Skeletal muscle cell (primary cell): ENCODE measurements at regions not wholly inside any gene's neighbourhood (a gene's known extent, or its start where the extent isn't known, plus 50 kb on each side); places are given as distances from the start of the nearest gene placed in this dataset.

Experiments used
- DNase-seq: peaks from one replicate; pipeline ENCODE4 v3.0.0-alpha.2; 2010; ENCODE audit warnings: low read depth
- H3K4me3 ChIP-seq: 2 replicates; pipeline ENCODE4 v1.5.1; 2011; ENCODE audit warnings: low read depth, mild to moderate bottlenecking, control low read depth, low read length, moderate library complexity

DNA sequence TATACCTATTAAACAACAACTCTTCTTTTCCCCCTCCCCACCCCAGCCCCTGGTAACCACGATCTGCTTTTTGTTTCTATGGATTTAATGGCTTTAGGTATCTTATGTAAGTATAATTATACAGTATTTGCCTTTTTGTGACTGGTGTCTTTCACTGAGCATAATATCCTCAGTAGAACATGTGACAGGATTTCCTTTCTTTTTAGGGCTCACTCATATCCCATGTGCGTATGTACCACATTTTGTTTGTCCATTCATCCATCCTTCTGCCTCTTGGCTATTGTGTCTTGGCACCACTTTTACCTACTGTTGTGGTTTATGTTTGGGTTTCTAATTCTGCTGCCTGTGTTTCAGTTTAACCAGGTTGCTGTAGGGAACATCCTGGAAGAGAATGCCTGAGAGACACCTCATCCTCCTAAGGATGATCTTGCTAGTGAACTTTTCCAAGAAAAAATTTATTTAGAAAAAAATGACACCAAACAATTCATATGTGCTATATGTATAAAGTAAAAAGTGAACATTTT lies 77.6 kb upstream of the SESN3 start:
- no peak for DNase-seq
- H3K4me3 ChIP-seq, result no peak overlapping the region

DNA sequence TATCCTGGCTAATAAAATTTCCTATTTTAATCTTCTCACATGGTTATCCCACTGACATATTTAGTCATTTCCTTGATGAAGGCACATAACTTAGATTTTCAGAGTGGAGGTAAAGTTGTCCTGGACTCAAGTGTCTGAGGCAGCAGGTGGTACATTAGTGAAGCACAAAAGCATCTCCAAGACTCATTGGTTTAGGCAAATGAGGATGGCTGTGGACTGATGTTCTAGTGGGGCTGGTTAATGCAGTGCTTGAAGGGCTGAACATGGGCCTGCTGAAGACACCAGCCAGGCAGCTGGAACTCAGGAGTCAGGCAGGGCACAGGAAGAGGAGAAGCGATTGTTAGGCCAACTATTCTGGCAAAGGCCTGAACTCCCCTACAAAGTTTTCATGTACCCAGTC lies 76.3 kb upstream of the SESN3 start:
- no peak overlapping the region for H3K4me3 ChIP-seq
- no peak for DNase-seq

DNA sequence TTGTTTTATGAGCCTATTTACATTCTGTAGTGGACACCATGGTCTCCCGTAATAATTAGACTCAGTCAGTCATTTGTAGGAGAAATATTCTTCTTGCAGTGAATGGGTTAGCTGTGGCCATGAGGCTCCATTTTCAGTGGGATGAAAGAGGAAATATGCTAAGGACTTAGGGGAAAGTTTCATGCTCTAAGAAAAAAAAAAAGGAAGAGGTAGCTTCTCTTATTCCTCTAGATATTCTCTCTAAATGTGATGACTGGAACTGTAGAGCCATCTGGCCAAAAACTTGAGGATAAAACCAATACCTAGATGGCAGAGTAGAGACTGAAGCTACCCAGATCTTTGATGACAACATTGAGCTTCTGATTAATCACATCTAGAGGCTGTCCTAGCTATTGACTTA lies 75.8 kb upstream of the SESN3 start:
- no peak for DNase-seq

DNA sequence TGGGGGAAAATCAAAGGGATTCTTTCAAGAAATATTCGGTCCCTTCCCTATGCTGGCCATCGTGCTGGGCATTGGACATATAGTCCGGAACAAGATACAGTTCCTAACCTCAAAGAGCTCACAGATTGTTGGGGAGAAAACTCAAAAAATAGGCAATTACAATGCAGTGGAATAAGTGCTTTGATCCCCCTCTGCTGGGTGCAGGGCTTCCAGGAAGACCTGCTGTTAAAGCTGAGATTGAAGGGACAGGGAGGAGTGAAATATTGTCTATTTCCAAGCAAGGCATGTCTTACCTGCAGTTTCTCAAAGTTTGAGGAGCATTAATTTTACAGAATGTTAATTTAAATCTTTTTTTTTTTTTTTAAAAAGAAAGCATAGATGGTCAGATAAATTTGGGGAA lies 75.1 kb upstream of the SESN3 start:
- no peak for DNase-seq
- H3K4me3 ChIP-seq, result no peak overlapping the region

More for the DNA sequence above, 75.8 kb upstream of the SESN3 start:
- no peak overlapping the region for H3K4me3 ChIP-seq

DNA sequence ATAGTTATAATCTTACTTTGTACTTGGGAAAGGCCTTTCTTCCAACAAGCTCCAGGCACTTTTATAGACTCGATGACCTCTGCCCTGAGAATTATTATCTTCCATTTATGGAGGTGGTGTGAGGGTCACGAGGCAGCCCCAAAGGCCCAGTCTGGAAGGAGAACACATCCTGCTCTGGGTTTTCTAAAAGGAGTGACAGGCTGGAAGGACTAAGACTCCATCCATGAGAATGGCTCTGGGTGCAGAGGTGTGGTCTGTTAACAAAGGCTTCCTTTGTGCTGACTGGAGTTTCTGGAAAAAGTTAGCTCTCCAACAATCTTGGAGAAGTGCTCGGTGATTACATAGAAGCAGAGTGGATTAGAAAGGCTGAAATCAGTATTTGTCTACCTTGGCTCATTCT lies 74.7 kb upstream of the SESN3 start:
- H3K4me3 ChIP-seq, result no peak overlapping the region
- no peak for DNase-seq

DNA sequence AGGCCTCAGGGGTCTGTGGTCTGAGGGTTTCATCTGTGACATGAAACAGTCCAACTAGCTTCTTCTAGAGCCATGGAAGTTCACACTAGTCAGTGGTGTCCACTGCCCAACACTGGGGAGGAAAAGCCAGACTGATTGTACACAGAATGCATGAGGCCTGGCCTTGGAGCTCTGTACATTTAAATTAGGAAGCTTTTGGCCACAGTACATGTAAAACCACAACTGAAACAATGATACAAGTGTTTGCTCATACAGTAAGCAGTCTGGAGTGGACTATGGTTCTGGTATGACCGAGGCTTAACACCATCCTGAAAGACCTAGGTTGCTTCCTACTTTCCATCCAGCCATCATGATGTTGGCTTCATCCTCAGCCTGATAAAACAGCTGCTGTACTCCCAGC lies 73.8 kb upstream of the SESN3 start:
- H3K4me3 ChIP-seq, result no peak overlapping the region
- DNase-seq, result no peak

DNA sequence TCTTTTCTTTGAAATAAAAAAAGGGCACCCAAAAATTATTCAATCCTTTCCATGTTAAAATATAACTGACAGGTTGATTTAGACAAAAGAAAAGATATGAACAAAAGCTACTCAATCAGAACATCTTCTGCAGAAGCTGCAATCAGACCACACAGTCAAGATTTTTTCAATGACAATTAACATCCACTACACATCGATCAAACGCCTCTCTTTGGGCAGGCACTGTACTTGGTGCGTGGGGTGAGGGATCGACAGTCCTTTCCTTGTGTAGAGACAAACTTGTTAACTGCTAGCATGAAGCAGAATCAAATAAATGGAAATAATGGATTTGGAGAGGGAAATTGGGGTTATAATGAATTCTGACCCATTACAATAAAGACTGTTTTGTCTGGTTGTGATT lies 71.2 kb upstream of the SESN3 start:
- H3K4me3 ChIP-seq, result no peak overlapping the region
- DNase-seq, result no peak

DNA sequence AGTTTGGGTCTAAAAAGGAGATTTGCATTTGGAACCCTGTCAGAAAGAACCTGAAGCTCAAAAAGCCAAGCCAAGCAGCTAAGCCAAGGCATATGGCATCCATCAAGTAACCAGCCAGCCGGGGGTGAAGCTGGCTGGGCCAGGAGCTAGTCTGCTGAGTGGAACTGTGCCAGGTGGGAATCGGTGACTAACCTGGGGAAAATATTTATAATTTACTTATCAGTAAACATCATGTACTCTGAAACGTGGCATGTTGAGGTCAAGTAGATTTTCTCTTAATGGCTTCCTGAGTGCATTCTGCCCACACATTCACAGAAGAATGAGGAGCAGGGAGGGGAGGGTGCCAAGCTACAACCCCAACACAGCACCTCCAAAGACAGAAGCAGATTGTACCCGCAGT lies 70.5 kb upstream of the SESN3 start:
- DNase-seq, result no peak
- H3K4me3 ChIP-seq, result no peak overlapping the region

DNA sequence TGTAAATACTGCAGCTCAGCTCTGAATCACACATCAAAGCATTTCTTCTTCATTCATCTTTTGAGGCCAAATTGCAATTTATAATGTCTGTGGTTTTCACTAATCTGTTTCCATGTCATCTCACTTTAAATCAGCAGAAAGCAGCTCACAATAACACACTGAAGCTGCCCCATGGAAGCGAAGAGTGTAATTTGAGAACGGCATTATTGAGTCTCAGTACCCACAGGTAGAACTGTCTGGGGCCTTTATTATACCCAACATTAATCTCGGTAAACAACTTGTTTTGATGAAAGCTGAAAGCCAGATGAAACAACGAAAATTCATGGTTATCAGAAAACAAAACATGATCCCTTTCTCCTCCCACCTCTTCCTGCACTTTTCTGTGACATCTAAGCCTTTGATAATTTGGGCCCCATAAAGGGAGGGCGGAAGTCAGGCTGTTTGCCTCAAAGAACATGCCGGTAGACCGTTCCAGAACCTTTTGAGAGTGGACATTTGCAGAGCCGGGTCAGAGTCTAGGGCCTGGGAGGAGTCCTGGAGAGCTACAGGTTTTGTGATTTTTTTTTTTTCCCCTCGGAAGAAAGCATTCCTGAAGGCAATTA lies 68.2 kb upstream of the SESN3 start:
- H3K4me3 ChIP-seq, result no peak overlapping the region
- no peak for DNase-seq

DNA sequence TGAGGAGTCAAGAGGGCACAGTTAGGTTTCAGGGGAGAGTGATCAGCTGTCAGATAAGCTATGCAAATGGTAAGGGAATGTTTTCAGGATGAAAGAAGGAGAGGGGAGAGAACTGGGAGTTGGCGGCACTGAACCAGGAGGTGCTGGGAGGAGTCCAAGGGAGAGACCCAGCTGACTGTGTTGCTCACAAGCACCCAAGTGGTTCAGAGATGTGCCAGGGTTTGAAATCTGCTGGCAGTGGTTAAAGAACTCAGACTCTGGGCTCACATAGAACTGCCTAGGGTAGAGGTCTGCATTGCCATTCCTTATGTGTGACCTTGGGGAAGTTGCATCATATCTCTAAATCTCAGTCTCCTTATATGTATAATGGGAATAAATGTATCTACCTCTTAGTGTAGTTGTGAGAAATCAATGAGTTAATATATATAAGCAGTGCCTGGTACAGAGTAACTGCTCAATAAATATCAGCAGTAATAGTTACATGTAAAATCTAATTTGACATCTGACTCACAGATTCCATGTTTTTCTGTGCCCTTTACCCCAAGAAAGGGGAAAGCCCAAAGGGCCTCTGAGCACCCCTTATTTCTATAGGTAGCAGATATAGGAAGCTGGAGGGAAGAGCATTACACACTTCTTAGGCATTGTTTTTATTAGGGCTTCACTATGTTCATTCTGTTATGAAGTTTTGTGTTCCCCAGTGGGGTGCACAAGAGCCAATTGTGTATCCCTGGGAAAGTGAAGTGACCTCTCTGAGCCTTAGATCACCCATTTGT lies 66.9 kb upstream of the SESN3 start:
- H3K4me3 ChIP-seq, result no peak overlapping the region
- no peak for DNase-seq

DNA sequence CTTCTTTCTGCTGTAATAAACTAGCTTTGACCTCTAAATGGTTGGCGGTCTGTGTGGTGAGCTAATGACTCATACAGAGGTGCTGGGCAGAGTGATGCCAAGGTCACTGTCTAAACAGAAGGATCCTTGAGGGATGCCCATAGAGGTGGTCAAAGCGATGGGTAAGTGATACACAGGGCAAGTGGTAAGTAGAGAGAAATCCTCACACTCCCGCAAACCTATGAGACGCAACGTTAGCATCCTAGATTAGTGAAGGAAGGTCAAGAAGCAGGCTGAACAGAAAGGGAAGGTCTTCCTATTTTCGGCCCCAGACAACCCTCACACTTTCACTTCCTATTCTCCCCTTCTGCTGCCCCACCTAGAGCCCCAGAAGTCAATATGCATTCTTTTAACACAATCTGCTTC lies 65.6 kb upstream of the SESN3 start:
- H3K4me3 ChIP-seq, result no peak overlapping the region
- DNase-seq, result no peak

DNA sequence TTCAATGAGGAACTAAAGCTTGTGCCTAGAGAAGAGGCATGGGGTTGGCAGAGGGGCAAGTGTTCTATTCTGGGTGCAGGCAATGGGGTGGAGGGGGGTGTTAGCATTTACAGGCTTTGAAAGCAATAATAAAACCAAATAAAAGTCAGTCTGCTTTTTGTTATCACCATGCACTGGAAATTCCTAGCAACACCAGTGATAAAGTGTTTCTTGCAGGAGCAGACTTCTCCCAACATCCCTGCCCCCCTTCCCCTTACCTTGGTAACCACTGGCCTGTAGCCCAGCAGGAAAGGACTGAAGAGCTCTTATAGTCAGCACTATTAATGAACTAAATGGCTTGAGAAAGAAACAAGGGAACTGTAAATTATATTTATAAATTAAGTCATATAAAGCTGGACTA lies 65.2 kb upstream of the SESN3 start:
- no peak for DNase-seq
- H3K4me3 ChIP-seq, result no peak overlapping the region

DNA sequence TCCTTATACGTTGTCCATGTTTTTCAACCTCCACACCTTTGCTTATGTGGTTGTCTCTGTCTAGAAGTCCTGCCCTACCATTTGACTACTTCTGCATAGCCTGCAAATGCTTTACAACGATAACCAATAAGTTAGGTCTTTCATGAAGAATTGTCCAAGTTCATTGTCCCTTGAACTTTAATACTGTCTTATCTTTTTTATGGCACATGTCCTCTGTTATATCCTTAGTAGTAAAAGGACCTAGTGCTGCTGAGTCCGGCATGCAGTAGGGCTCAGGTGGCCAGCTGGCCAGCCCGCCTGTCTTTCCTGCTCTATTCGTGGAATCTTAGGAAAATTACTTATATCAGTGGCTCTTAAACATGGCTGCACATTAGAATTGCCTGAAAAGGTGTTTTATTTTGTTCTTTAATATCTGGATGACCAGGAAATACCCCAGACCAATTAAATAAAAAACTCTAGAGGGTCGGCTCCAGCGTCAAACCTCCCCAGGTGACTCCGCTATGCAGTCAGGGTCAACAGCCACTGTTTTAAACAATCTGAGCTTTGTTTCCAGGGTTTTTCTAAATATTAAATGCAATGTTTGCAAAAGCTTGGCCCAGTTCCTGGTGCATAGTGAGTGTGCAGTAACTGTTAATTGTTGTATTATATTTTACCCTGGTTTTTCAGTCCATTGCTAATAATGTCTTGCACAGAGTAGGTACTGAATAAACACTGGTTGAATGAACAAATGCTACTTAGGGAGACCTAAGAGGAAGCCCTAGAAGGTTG lies 64.6 kb upstream of the SESN3 start:
- DNase-seq, result no peak
- H3K4me3 ChIP-seq, result no peak overlapping the region

DNA sequence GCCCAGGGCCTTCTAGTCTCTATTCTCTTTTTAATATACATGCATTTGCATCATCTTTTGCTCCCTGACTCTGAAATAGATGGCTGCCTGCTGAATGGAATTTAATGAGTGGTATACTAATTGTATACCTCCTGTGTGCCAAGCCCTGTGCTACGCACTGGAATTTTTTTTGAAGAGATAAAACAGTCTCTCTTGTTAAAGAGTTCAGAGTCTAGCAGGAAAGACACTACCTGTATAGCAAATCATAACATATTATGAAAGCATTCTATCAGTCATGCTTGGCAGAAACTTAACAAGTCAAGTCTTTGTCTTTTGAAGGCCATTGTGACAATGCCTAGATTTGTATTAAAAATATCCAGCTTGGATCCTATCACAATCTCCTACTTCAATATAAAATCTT lies 63.7 kb upstream of the SESN3 start:
- H3K4me3 ChIP-seq, result no peak overlapping the region
- no peak for DNase-seq

DNA sequence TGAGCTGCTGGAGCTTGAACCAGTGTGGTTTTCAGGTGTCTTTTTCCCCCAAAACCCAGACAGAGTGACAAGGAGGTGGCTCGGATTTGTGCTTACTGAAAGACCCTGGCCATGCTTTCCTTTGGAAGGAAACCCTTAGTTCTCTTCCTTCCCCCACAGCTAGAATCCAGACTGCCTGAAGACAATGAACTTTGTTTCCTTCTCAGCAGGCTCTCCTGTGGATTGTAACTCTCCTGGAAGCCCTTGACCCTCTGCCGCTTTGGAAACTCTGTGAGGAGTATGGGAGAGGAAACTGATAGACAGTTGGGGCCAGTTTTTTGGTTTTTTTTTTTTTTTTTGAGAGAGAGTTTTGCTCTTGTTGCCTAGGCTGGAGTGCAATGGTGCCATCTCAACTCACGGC lies 62.1 kb upstream of the SESN3 start:
- DNase-seq, result no peak
- H3K4me3 ChIP-seq, result no peak overlapping the region

DNA sequence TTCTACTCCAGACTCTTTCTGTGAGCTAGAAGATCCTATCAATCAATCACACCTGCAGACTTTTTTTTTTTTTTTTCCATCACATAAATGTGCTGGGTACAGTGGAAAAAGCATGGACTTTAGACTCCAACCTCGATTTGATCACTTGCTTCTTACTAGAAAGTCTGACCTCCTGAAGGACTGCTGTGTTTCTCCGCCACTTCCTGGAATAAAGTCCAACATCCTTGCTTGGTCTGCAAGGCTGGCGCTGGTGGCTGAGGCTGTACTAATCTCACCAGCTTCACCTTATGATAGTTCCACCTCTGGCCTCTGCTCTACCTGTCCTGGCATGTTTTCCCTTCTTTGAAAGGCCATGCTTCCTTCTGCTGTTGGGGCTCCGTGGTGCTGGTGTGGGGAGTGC lies 60.9 kb upstream of the SESN3 start:
- H3K4me3 ChIP-seq, result no peak overlapping the region
- no peak for DNase-seq

DNA sequence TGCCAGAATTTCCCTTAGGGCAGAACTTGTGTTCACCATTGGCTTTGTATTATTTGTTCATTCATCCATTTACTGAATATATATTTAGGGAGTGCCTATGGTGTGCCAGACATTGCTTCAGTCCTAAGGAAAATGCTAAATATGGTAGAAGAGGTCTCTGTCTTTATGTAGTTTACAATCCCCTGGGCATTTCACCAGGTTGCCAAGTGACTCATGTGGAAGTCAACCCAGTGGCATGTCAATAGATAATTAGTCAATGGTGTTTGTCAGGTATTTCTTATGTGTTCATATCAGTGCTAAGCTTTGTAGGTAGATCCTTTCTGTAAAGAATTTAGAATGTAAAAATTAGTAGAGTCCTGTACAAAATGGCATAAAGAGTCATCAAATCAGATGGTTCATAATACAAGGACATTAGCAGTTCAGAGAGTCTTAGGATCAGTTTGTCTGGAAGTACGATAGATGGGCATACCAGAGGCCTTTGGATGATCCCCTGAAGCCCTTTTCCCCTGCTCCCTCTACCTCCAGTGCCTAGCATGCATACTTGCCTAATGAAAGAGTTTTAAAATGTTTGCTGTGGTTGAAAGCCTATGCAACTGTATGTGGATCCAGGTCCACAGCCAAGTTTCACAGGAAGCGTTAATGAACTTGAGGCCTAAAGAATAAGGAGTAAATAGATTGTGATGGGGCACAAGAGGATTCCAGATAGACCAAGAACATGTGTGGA lies 58.5 kb upstream of the SESN3 start:
- no peak for DNase-seq
- H3K4me3 ChIP-seq, result no peak overlapping the region

DNA sequence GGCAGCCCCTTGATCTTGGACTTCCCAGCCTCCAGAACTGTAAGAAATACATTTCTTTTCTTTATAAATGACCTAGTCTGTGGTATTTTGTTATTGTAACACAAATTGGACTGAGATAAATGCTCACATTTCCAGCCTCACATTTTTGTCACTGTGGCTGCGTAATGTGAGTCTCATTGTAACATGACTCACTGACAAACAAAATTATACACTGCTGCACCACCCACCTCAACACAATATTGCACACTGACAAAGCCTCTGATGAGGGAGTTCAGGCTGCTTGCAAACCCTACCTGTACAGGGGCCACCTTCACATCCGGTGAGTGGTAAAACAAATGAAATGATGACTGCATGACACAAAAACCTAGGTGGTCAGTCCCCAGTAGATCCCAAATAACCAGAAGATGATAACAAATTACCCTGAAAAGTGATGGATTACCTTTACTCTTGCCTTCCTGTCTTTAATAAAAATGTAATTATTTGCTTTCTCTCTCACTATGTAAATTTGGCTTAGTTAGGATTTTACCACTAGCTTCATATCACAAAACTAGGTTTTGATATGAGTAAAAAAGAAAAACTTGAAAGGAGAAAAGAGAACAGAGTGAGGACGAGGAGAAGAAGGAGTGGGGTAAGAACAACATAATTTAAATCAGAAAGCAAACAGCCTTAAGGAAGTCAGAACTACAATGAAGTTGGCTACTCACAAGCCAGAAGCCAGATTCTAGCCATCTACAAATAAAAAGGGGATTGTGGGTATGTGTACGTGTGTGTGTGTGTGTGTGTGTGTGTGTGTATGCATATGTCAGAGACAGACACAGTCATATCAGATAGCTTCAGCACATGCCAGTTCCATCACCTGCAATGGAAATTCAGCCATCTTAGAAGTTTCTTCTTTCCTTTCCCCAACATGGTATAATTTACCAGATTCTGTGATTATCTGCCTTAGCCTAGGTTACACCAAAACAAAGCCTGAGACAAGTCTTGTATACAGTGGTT lies 53.4 kb upstream of the SESN3 start:
- no peak for DNase-seq
- H3K4me3 ChIP-seq, result no peak overlapping the region

DNA sequence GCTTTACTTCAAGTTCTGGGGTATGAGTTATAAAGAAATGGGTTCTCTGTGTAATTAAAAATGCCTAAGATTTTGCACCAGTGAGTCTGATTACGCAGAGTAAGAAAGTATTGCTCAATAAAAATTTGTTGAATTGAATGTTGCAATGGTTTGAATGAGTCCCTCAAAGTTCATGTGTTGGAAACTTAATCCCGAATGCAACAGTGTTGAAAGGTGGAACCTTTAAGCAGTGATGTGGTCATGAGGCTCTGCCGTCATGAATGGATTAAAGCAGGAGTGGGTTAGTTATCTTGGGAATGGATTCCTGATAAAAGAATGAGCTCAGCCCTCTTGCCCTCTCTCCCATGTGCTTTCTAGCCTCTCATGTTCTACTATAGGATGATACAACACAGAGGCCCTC lies 52.6 kb upstream of the SESN3 start:
- no peak overlapping the region for H3K4me3 ChIP-seq
- DNase-seq, result peak; percentile 45
